ENCODE measurements at regions not wholly inside any gene's neighbourhood (a gene's known extent, or its start where the extent isn't known, plus 50 kb on each side); places are given as distances from the start of the nearest gene placed in this dataset.
"Not testable (repeated sequence)": the region's sequence is repeated elsewhere in the genome, so short reads cannot be mapped to it uniquely, and the experiment has no call there.

DNA sequence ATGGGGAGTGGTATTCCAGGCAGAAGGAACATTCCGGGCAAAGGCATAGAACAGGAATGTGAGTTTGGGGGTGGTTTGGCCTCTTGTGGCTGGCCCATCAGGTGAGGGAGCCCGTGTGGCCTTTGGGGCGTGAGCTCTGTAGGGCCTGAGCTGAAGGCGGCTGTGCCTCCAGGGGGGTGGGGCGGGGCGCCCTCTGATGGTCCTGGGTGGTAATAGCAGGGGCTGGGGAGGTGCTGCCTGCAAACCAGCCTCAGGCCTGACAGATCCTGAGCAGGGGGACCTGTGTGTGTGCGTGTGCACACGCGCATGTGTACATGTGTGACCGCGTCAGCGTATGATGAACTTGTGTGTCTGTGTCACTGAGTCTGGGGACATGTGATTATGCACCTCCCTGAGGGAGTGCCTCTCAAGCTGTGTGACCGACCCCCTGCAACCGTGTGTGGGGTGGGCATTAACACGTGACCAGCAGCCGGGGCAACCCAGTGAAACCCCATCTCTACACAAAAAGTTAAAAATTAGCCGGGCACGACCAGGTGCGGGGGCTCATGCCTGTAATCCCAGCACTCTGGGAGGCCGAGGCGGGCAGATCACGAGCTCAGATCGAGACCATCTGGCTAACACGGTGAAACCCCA is 177.1 kb downstream of the TBC1D2B start:
- H3K27me3 ChIP-seq; H3K4me1 ChIP-seq; H3K27ac ChIP-seq; H3K9me3 ChIP-seq; intact Hi-C loops (cut with DNase I); H3K36me3 ChIP-seq: not testable (repeated sequence)
- WGBS, 4 donors: 57 to 81% (median 63%) methylated on average over 19 to 24 of the region's 24 CpGs
- H3K4me3 ChIP-seq: peak overlapping the region in 4 of 12 donors; percentile 4 to 21 (median 10)
- TF ChIP-seq, protein P1, sequence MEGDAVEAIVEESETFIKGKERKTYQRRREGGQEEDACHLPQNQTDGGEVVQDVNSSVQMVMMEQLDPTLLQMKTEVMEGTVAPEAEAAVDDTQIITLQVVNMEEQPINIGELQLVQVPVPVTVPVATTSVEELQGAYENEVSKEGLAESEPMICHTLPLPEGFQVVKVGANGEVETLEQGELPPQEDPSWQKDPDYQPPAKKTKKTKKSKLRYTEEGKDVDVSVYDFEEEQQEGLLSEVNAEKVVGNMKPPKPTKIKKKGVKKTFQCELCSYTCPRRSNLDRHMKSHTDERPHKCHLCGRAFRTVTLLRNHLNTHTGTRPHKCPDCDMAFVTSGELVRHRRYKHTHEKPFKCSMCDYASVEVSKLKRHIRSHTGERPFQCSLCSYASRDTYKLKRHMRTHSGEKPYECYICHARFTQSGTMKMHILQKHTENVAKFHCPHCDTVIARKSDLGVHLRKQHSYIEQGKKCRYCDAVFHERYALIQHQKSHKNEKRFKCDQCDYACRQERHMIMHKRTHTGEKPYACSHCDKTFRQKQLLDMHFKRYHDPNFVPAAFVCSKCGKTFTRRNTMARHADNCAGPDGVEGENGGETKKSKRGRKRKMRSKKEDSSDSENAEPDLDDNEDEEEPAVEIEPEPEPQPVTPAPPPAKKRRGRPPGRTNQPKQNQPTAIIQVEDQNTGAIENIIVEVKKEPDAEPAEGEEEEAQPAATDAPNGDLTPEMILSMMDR (IDR thresholded peaks at IDR 0.05): peak; percentile 42 to 68 (median 48)
- ATAC-seq (peak; percentile 53 to 69 (median 62)), DNase-seq (peak in 4 of 5 donors; percentile 26 to 69 (median 42))

DNA sequence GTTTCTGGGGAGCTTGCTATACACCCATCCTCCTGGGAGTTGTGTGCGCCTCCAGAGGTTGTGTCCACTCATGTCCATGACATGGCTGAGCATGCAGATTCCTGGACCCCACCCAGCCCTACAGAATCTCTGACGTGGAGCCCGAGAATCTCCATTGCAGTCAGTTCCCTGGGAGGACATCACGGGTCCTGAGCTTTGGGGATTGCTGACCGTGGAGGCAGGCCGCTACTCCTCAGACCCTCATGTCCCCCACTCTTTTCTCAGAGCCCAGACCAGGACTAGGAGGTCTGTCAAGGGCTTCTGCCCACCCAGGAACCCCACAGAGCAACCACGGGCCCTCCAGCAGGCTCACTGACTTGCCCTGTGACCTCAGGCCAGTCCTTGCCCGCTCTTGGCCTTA is 177.7 kb downstream of the TBC1D2B start:
- H3K27me3 ChIP-seq; intact Hi-C loops (cut with DNase I); H3K27ac ChIP-seq; H3K4me3 ChIP-seq; H3K4me1 ChIP-seq; H3K36me3 ChIP-seq; H3K9me3 ChIP-seq: not testable (repeated sequence)
- DNase-seq (peak in 1 of 5 donors; percentile 10), ATAC-seq (peak in 1 of 4 donors; percentile 6)
- WGBS, 4 donors: 79 to 100% (median 84%) methylated on average over 2 to 8 of the region's 8 CpGs

DNA sequence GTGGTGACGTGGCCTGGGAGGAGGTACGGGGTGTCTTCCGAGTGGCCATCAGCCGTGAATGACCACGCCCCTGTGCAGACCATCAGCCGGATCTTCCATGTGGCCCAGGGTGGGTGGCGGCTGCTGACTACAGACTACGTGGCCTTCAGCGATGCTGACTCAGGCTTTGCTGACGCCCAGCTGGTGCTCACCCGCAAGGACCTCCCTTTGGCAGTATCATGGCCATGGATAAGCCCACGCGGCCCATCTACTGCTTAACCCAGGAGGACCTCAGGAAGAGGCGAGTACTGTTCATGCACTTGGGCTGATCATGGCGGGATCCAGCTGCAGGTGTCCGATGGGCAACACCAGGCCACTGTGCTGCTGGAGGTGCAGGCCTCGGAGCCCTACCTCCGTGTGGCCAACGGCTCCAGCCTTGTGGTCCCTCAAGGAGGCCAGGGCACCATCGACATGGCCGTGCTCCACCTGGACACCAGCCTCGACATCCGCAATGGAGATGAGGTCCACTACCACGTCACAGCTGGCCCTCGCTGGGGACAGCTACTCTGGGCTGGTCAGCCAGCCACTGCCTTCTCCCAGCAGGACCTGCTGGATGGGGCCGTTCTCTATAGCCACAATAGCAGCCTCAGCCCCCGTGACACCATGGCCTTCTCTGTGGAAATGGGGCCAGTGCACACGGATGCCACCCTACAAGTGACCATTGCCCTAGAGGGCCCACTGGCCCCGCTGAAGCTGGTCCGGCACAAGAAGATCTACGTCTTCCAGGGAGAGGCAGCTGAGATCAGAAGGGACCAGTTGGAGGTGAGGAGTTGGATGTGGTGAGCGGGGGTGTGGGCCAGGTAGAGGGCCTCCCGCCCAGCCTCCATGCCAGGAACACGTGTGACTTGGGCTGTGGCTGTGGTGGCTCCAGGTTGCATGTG is 178.4 kb downstream of the TBC1D2B start:
- peak in 3 of 5 donors; percentile 36 to 56 (median 37) for DNase-seq
- TF ChIP-seq POLR2A (IDR thresholded peaks at IDR 0.05): no peak
- TF ChIP-seq, protein P1 (IDR thresholded peaks at IDR 0.05): no peak
- H3K27me3 ChIP-seq: no peaks in the 10 kb centered on the region
- H3K4me3 ChIP-seq: no peak overlapping the region
- 85 to 95% (median 89%) methylated on average over 23 to 34 of the region's 34 CpGs for WGBS, 4 donors
- no peaks in the 10 kb centered on the region for H3K36me3 ChIP-seq
- no peaks in the 10 kb centered on the region for H3K9me3 ChIP-seq
- intact Hi-C loops (cut with DNase I): no loop called here
- peak in 1 of 4 donors; percentile 16 for ATAC-seq
- H3K4me1 ChIP-seq: no peaks in the 10 kb centered on the region
- no peak overlapping the region for H3K27ac ChIP-seq

DNA sequence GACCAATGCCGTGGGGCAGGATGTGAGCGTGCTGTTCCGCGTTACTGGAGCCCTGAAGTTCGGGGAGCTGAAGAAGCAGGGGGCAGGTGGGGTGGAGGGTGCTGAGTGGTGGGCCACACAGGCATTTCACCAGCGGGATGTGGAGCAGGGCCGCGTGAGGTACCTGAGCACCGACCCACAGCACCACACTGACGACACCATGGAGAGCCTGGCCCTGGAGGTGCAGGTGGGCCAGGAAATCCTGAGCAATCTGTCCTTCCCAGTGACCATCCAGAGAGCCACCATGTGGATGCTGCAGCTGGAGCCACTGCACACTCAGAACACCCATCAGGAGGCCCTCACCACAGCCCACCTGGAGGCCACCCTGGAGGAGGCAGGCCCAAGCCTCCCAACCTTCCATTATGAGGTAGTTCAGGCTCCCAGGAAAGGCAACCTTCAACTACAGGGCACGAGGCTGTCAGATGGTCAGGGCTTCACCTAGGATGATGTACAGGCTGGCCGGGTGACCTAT is 179.6 kb downstream of the TBC1D2B start:
- ATAC-seq (no peak), DNase-seq (peak in 2 of 5 donors; percentile 10 to 23)
- H3K4me3 ChIP-seq: no peak overlapping the region
- intact Hi-C loops (cut with DNase I): no loop called here
- H3K27ac ChIP-seq: no peak overlapping the region
- H3K9me3 ChIP-seq: no peaks in the 10 kb centered on the region
- TF ChIP-seq, protein P1 (IDR thresholded peaks at IDR 0.05): no peak
- no peak for TF ChIP-seq POLR2A (IDR thresholded peaks at IDR 0.05)
- WGBS, 4 donors: 83 to 97% (median 94%) methylated on average over 2 to 12 of the region's 12 CpGs
- H3K36me3 ChIP-seq: no peaks in the 10 kb centered on the region
- peaks cover 0 to 6% (median 0%) of the 10 kb centered on the region in 12 donors for H3K4me1 ChIP-seq
- H3K27me3 ChIP-seq: no peaks in the 10 kb centered on the region

DNA sequence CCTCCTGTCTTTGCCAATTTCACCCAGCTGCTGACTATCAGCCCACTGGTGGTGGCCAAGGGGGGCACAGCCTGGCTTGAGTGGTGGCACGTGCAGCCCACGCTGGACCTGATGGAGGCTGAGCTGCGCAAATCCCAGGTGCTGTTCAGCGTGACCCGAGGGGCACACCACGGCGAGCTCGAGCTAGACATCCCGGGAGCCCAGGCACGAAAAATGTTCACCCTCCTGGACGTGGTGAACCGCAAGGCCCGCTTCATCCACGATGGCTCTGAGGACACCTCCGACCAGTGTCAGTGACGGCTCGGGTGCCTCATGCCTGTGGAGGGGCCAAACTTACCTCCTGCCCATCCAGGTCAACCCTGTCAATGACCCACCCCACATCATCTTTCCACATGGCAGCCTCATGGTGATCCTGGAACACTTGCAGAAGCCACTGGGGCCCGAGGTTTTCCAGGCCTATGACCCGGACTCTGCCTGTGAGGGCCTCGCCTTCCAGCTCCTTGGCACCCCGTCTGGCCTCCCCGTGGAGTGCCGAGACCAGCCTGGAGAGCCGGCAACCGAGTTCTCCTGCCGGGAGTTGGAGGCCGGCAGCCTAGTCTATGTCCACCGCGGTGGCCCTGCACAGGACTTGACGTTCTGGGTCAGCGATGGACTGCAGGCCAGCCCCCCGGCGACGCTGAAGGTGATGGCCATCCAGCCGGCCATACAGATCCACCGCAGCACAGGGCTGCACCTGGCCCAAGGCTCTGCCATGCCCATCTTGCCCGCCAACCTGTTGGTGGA is 180.2 kb downstream of the TBC1D2B start:
- peak in 3 of 5 donors; percentile 17 to 46 (median 19) for DNase-seq
- H3K36me3 ChIP-seq; intact Hi-C loops (cut with DNase I); H3K4me3 ChIP-seq; H3K27me3 ChIP-seq; ATAC-seq; H3K27ac ChIP-seq; H3K9me3 ChIP-seq: not testable (repeated sequence)
- peaks cover 0 to 12% (median 0%) of the 10 kb centered on the region in 12 donors for H3K4me1 ChIP-seq
- WGBS, 4 donors: 89 to 94% (median 92%) methylated on average over 28 to 37 of the region's 37 CpGs

DNA sequence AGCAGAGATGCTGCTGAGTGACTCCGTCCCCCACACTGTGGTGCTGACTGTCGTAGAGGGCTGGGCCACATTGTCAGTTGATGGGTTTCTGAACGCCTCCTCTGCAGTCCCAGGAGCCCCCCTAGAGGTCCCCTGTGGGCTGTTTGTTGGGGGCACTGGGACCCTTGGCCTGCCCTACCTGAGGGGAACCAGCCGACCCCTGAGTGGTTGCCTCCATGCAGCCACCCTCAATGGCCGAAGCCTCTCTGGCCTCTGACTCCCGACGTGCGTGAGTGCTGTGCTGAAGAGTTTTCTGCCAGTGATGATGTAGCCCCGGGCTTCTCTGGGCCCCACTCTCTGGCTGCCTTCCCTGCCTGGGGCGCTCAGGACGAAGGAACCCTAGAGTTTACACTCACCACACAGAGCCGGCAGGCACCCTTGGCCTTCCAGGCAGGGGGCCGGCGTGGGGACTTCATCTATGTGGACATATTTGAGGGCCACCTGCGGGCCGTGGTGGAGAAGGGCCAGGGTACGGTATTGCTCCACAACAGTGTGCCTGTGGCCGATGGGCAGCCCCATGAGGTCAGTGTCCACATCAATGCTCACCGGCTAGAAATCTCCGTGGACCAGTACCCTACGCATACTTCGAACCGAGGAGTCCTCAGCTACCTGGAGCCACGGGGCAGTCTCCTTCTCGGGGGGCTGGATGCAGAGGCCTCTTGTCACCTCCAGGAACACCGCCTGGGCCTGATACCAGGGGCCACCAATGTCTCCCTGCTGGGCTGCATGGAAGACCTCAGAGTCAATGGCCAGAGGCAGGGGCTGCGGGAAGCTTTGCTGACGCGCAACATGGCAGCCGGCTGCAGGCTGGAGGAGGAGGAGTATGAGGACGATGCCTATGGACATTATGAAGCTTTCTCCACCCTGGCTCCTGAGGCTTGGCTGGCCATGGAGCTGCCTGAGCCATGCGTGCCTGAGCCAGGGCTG is 181.1 kb downstream of the TBC1D2B start:
- H3K27me3 ChIP-seq; intact Hi-C loops (cut with DNase I); H3K9me3 ChIP-seq; ATAC-seq; H3K36me3 ChIP-seq: not testable (repeated sequence)
- Histone ChIP-seq H3K4me1 (peaks cover 0 to 16% (median 0%) of the 10 kb centered on the region in 12 donors), H3K27ac (peak overlapping the region in 2 of 12 donors; percentile 18 to 34), H3K4me3 (peak overlapping the region in 3 of 12 donors; percentile 24 to 31 (median 28))
- WGBS, 4 donors: 77 to 88% (median 84%) methylated on average over 10 to 32 of the region's 32 CpGs
- DNase-seq: peak in 3 of 5 donors; percentile 15 to 31 (median 25)

Measured in heart left ventricle (tissue), 16 donors.